Ovary (tissue), 7 donors: ENCODE measurements at regions not wholly inside any gene's neighbourhood (a gene's known extent, or its start where the extent isn't known, plus 50 kb on each side); places are given as distances from the start of the nearest gene placed in this dataset.

Experiments
- DNase-seq, 5 donors: peaks; one replicate each; pipeline ENCODE4 v3.0.0-alpha.2; 2019 to 2020
- H3K27ac ChIP-seq, 2 donors: fragments of 200-600 bp; one replicate each; pipeline versions ENCODE4 v1.5.1 to v1.8.0; 2019 to 2022
- H3K27me3 ChIP-seq: fragments of 200-600 bp; one replicate; pipeline ENCODE4 v1.8.0; 2022
- H3K36me3 ChIP-seq: fragments of 200-600 bp; sonication (generic); one replicate; pipeline ENCODE4 v1.5.1; 2019
- H3K4me1 ChIP-seq: one replicate; pipeline ENCODE4 v1.8.1; 2013; ENCODE audit warnings: mild to moderate bottlenecking, moderate library complexity; ENCODE audit not compliant: insufficient read depth
- H3K4me3 ChIP-seq: fragments of 200-600 bp; sonication (generic); one replicate; pipeline ENCODE4 v1.5.1; 2017
- H3K9me3 ChIP-seq, 2 donors: fragments of 200-600 bp in 1 of 2; sonication (generic) in 1 of 2; one replicate each; pipeline versions ENCODE4 v1.5.1 to v1.8.1; 2013 to 2019; ENCODE audit warnings: mild to moderate bottlenecking in 1 of 2, moderate library complexity in 1 of 2
- EP300 ChIP-seq: sonication (generic); formaldehyde crosslinking; IDR thresholded peaks from one replicate; pipeline ENCODE4 v1.6.1; 2017; ENCODE audit warnings: antibody characterized with exemption
- POLR2A ChIP-seq: fragments of 450-650 bp; IDR thresholded peaks from one replicate; pipeline ENCODE4 v1.6.1; 2017; ENCODE audit warnings: antibody characterized with exemption, mild to moderate bottlenecking, moderate library complexity
- whole genome bisulfite sequencing, 3 donors: extraction: QIAGEN DNeasy Blood & Tissue Kit in 1 of 3; methylation state at CpG; one replicate each; pipeline versions ENCODE4 v1.1.5 to v1.1.7; 2013 to 2017; 5-methylcytosine and 5-hydroxymethylcytosine counted together
- intact Hi-C, 4 donors: fragments of 100-400 bp; cut with DNase I; formaldehyde crosslinking; loops; one replicate each; pipeline versions ENCODE4 v1.11.0 to v1.15.1; 2022 to 2023
- TF ChIP-seq, protein P1 (sequence below), 3 donors: fragments of 450-650 bp in 2 of 3; fragments of 200-600 bp in 1 of 3; IDR thresholded peaks; one replicate each; pipeline versions ENCODE4 v1.5.1 to v1.8.0; 2016 to 2022; ENCODE audit warnings: antibody characterized with exemption in 3 of 3, mild to moderate bottlenecking in 1 of 3
- donor health status: DM: no; HTN: no; CAD: no; lungs with moderate emphysema.
- donor health status: DM: no; HTN: no; CAD: no.
- donor health status: Bipolar disorder and iron deficiency.
- donor health status: DM: no; HTN: no; CAD: no.
- donor health status: DM: yes; HTN: yes; CAD: no.

DNA sequence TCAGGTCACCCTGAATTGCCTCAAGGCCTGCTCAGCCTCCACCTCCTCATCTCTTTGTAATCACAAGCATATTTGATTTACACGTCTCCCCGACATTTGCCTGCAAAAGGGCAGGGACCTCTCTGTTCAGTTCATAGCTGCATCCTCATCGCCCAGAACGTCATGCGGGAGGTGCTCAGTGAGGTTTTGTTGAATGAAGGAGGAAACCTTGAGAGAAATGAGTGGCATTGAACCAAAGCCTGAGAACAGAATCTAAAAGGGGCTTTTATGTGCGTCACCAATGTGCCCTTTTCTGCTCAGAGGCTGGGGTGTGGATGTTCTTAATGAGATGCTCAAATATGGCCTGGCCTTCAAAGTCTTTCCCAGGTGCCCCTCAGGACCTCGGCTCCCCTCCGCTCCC lies 50.0 kb upstream of the LHX5 start:
- no peak for DNase-seq
- intact Hi-C loops = no loop called here
- Histone ChIP-seq H3K4me3 (no peak overlapping the region), H3K27me3 (no peaks in the 10 kb centered on the region), H3K36me3 (no peaks in the 10 kb centered on the region), H3K4me1 (no peaks in the 10 kb centered on the region), H3K27ac (no peak overlapping the region), H3K9me3 (peaks cover 0 to 7% of the 10 kb centered on the region in 2 donors)
- WGBS, 3 donors = 31 to 44% (median 39%) methylated on average over 8 of the region's 8 CpGs
- TF ChIP-seq, protein P1, sequence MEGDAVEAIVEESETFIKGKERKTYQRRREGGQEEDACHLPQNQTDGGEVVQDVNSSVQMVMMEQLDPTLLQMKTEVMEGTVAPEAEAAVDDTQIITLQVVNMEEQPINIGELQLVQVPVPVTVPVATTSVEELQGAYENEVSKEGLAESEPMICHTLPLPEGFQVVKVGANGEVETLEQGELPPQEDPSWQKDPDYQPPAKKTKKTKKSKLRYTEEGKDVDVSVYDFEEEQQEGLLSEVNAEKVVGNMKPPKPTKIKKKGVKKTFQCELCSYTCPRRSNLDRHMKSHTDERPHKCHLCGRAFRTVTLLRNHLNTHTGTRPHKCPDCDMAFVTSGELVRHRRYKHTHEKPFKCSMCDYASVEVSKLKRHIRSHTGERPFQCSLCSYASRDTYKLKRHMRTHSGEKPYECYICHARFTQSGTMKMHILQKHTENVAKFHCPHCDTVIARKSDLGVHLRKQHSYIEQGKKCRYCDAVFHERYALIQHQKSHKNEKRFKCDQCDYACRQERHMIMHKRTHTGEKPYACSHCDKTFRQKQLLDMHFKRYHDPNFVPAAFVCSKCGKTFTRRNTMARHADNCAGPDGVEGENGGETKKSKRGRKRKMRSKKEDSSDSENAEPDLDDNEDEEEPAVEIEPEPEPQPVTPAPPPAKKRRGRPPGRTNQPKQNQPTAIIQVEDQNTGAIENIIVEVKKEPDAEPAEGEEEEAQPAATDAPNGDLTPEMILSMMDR (IDR thresholded peaks at IDR 0.05) = no peak
- TF ChIP-seq EP300 = no peak
- TF ChIP-seq POLR2A = no peak
